CD14-positive monocyte (primary cell): ENCODE measurements at regions not wholly inside any gene's neighbourhood (a gene's known extent, or its start where the extent isn't known, plus 50 kb on each side); places are given as distances from the start of the nearest gene placed in this dataset.
"Not testable (repeated sequence)": the region's sequence is repeated elsewhere in the genome, so short reads cannot be mapped to it uniquely, and the experiment has no call there.

ENCODE experiments used
- DNase-seq, 3 donors: peaks; one replicate each; pipeline ENCODE4 v3.0.0-alpha.2; 2011 to 2022
- H2AFZ ChIP-seq: 2 replicates; pipeline ENCODE4 v1.6.0; 2012; ENCODE audit warnings: mild to moderate bottlenecking, low read depth, low read length, inconsistent platforms; ENCODE audit not compliant: insufficient read depth, poor library complexity, severe bottlenecking
- H3K27ac ChIP-seq, 2 donors: 1 replicate in 1 of 2; 2 replicates in 1 of 2; pipeline ENCODE4 v1.5.1; 2012 to 2013; ENCODE audit warnings: low read length in 2 of 2, control low read depth in 1 of 2, inconsistent platforms in 1 of 2, low read depth in 1 of 2, mild to moderate bottlenecking in 1 of 2
- H3K27me3 ChIP-seq, 2 donors: one replicate each; pipeline versions ENCODE4 v1.6.0 to v1.6.1; 2011 to 2013; ENCODE audit warnings: low read length in 2 of 2; ENCODE audit not compliant: control insufficient read depth in 2 of 2, insufficient read depth in 2 of 2
- H3K36me3 ChIP-seq, 2 donors: replicated peaks in 1 of 2; 1 replicate in 1 of 2; 2 replicates in 1 of 2; pipeline versions ENCODE4 v1.5.1 to v1.6.1; 2012 to 2013; ENCODE audit warnings: low read length in 2 of 2, control low read depth in 1 of 2, inconsistent platforms in 1 of 2, mild to moderate bottlenecking in 1 of 2; ENCODE audit not compliant: insufficient read depth in 2 of 2, control insufficient read depth in 1 of 2
- H3K4me1 ChIP-seq, 2 donors: 1 replicate in 1 of 2; 2 replicates in 1 of 2; pipeline versions ENCODE4 v1.5.1 to v1.6.1; 2012 to 2013; ENCODE audit warnings: low read length in 2 of 2, control low read depth in 1 of 2, inconsistent platforms in 1 of 2, mild to moderate bottlenecking in 1 of 2, moderate library complexity in 1 of 2; ENCODE audit not compliant: insufficient read depth in 2 of 2, control insufficient read depth in 1 of 2
- H3K4me2 ChIP-seq: replicated peaks from 2 replicates; pipeline ENCODE3; 2012; ENCODE audit warnings: low read length, moderate library complexity, mild to moderate bottlenecking; ENCODE audit not compliant: poor library complexity, severe bottlenecking; ENCODE audit errors: extremely low read depth
- H3K4me3 ChIP-seq, 3 experiments: fragments of 200-600 bp in 1 of 3; sonication (generic) in 1 of 3; replicated peaks in 1 of 3; 1 replicate in 2 of 3; 2 replicates in 1 of 3; pipeline ENCODE4 v1.5.1; 2011 to 2013; ENCODE audit warnings: low read length in 3 of 3, mild to moderate bottlenecking in 3 of 3, control low read depth in 2 of 3, low read depth in 2 of 3, inconsistent platforms in 1 of 3, moderate library complexity in 1 of 3
- H3K79me2 ChIP-seq: 2 replicates; pipeline ENCODE4 v1.6.0; 2012; ENCODE audit warnings: mild to moderate bottlenecking, control low read depth, inconsistent platforms, low read length, moderate library complexity; ENCODE audit not compliant: insufficient read depth
- H3K9ac ChIP-seq: 2 replicates; pipeline ENCODE4 v1.6.0; 2017; ENCODE audit warnings: low read length, mild to moderate bottlenecking; ENCODE audit not compliant: insufficient read depth, poor library complexity, severe bottlenecking
- H3K9me3 ChIP-seq, 2 donors: replicated peaks in 1 of 2; 1 replicate in 1 of 2; 2 replicates in 1 of 2; pipeline versions ENCODE4 v1.5.1 to v1.6.1; 2012 to 2013; ENCODE audit warnings: low read length in 2 of 2, control low read depth in 1 of 2; ENCODE audit not compliant: control insufficient read depth in 1 of 2, insufficient read depth in 1 of 2
- H4K20me1 ChIP-seq: 2 replicates; pipeline ENCODE4 v1.6.0; 2012; ENCODE audit warnings: mild to moderate bottlenecking, low read length, control low read depth, moderate library complexity; ENCODE audit not compliant: insufficient read depth
- H3K27ac Mint-ChIP-seq, 7 donors: one replicate each; pipeline ENCODE4 v1.8.0; 2020; ENCODE audit warnings: mild to moderate bottlenecking in 7 of 7, mixed read lengths in 7 of 7, moderate library complexity in 6 of 7, inconsistent platforms in 2 of 7
- H3K27me3 Mint-ChIP-seq, 3 donors: one replicate each; pipeline ENCODE4 v1.8.0; 2021 to 2022; ENCODE audit warnings: low read depth in 3 of 3, mild to moderate bottlenecking in 3 of 3, mixed read lengths in 3 of 3, moderate library complexity in 3 of 3, inconsistent platforms in 1 of 3
- H3K36me3 Mint-ChIP-seq, 2 donors: one replicate each; pipeline ENCODE4 v1.8.0; 2020; ENCODE audit warnings: mixed read lengths in 2 of 2, inconsistent platforms in 1 of 2, mild to moderate bottlenecking in 1 of 2
- H3K4me1 Mint-ChIP-seq: one replicate; pipeline ENCODE4 v1.8.0; 2020; ENCODE audit warnings: mild to moderate bottlenecking, mixed read lengths
- H3K4me3 Mint-ChIP-seq, 2 donors: one replicate each; pipeline ENCODE4 v1.8.0; 2020; ENCODE audit warnings: mild to moderate bottlenecking in 2 of 2, mixed read lengths in 2 of 2, moderate library complexity in 1 of 2
- H3K9me3 Mint-ChIP-seq, 7 donors: one replicate each; pipeline ENCODE4 v1.8.0; 2020 to 2022; ENCODE audit warnings: mixed read lengths in 7 of 7, mild to moderate bottlenecking in 6 of 7, moderate library complexity in 6 of 7, inconsistent platforms in 2 of 7
- CTCF ChIP-seq: fragments of 200-600 bp; IDR thresholded peaks from one replicate; pipeline ENCODE4 v1.8.0; 2022; ENCODE audit warnings: antibody characterized with exemption, mild to moderate bottlenecking
- WGBS: methylation state at CpG from one replicate; pipeline ENCODE4 v1.1.5; 2013; ENCODE audit warnings: missing lambda C conversion rate; ENCODE audit not compliant: insufficient coverage; 5-methylcytosine and 5-hydroxymethylcytosine counted together
- intact Hi-C, 2 donors: fragments of 100-400 bp; cut with micrococcal nuclease; formaldehyde crosslinking; loops; one replicate each; pipeline versions ENCODE4 v1.15.0 to v1.15.1; 2023

DNA sequence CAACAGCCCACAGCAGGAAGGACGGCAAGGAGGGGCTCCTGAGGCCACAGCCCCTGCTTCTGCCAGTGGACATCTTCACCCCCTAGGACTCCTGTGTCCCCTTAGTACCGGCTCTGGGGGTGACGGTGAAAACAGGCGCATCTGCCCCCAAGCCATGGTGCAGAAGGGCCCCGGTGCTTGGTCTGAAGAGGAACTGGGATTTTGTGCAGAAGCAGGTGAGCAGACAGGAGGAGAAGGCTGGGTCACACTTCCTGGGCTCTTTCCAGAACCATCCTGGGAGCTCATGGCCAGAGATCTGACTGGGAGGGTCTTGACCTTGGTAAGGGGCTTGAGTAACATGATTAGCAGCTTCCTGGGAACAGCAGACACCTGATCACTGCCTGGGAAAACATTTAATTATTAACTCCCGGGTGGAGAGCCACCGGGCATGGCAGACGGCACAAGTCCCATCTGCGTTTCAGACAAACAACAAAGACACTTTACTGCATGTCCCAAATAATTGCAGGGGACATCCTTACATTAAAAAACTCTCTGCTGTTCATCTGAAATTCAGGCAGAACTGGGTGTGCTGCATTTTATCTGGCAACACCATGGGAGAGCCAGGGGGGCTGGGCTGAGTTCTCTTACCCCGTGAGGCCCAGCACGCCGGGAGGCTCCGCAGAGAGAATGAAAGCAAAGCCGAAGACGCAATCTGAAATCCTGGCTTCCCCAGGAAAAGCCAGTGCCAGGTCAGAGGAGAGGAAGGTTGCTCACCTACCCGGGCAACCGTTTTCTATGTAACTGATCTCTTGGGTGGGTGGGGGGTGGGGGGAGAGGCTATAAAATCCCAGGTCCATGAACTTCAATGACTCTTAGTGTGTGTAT lies 1542.8 kb downstream of the TSPY10 start:
- H3K4me3 ChIP-seq = no peak overlapping the region
- no peak overlapping the region for H3K9ac ChIP-seq
- H4K20me1 ChIP-seq = no peaks in the 10 kb centered on the region
- H3K4me1 ChIP-seq = no peaks in the 10 kb centered on the region
- no peaks in the 10 kb centered on the region for H3K27me3 Mint-ChIP-seq
- no peaks in the 10 kb centered on the region for H3K4me1 Mint-ChIP-seq
- H3K4me2 ChIP-seq = no peak overlapping the region
- no peak overlapping the region for H2AFZ ChIP-seq
- H3K9me3 Mint-ChIP-seq = peaks cover 0 to 20% (median 0%) of the 10 kb centered on the region in 7 donors
- no peaks in the 10 kb centered on the region for H3K36me3 ChIP-seq
- 87% methylated on average over 6 of the region's 17 CpGs for WGBS
- no peak overlapping the region for H3K27ac ChIP-seq
- H3K9me3 ChIP-seq = peaks cover 0 to 40% of the 10 kb centered on the region in 2 donors
- H3K4me3 Mint-ChIP-seq = no peak overlapping the region
- TF ChIP-seq CTCF = no peak
- no peaks in the 10 kb centered on the region for H3K36me3 Mint-ChIP-seq
- intact Hi-C loops = no loop called here
- no peak overlapping the region for H3K27ac Mint-ChIP-seq
- no peaks in the 10 kb centered on the region for H3K27me3 ChIP-seq
- DNase-seq = no peak
- H3K79me2 ChIP-seq = no peaks in the 10 kb centered on the region

GRCh38 chrY:11085801-11086200 lies 1558.1 kb downstream of the TSPY10 start:
- H3K9ac ChIP-seq, H3K27me3 ChIP-seq, H2AFZ ChIP-seq, H3K4me2 ChIP-seq, H3K4me3 ChIP-seq, H3K27ac Mint-ChIP-seq, H3K27me3 Mint-ChIP-seq, H3K4me1 ChIP-seq, intact Hi-C loops, DNase-seq, H3K9me3 Mint-ChIP-seq, H3K36me3 ChIP-seq, H3K4me3 Mint-ChIP-seq, H4K20me1 ChIP-seq, H3K27ac ChIP-seq, H3K36me3 Mint-ChIP-seq, H3K79me2 ChIP-seq, H3K4me1 Mint-ChIP-seq: not testable (repeated sequence)
- no CpG with 5 or more reads among the region's 3 CpGs for WGBS
- H3K9me3 ChIP-seq = peaks cover 0 to 20% of the 10 kb centered on the region in 2 donors

DNA sequence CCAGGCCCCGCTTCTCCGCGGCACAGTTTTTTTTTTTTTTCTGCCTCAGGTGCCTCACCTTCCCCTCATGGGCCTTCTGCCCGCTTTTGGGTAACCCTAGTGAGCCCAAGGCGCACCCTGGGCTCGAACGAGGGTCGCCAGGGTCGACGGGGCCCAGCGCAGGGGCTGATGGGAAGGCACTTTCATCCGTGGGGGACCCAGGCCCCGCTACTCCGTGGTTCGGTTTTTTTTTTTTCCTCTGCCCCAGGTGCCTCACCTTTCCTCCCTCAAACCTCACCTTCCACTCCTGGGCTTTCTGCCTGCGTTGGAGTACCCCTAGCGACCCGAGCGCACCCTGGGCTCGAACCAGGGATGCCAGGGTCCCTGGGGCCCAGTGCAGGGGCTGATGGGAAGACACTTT lies 1569.8 kb downstream of the TSPY10 start:
- H3K9me3 ChIP-seq = peaks cover 5 to 60% of the 10 kb centered on the region in 2 donors

DNA sequence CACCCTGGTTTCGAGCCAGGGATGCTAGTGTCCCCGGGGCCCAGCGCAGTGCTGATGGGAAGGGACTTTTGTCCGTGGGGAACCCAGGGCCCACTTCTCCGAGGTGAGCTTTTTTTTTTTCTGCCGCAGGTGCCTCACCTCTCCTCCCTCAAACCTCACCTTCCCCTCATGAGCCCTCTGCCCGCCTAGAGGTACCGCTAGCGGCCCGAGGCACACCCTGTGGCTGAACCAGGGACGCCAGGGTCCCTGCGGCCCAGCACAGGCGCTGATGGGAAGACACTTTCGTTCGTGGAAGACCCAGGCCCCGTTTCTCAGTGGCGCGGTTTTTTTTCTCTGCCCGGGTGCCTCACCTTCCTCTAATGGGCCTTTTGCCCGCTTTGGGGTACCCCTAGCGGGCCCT lies 1570.7 kb downstream of the TSPY10 start:
- DNase-seq, H3K27ac ChIP-seq, H3K4me3 Mint-ChIP-seq, H3K9ac ChIP-seq, H3K36me3 Mint-ChIP-seq, H3K79me2 ChIP-seq, H3K27me3 Mint-ChIP-seq, H3K4me2 ChIP-seq, intact Hi-C loops, H2AFZ ChIP-seq, H3K27ac Mint-ChIP-seq, H4K20me1 ChIP-seq, H3K36me3 ChIP-seq, H3K27me3 ChIP-seq, H3K4me1 ChIP-seq, H3K4me1 Mint-ChIP-seq, H3K4me3 ChIP-seq: not testable (repeated sequence)
- 72% methylated on average over 6 of the region's 21 CpGs for WGBS
- peaks cover 5 to 69% of the 10 kb centered on the region in 2 donors for H3K9me3 ChIP-seq
- peaks cover 7 to 42% (median 13%) of the 10 kb centered on the region in 7 donors for H3K9me3 Mint-ChIP-seq

More for the DNA sequence above, 1569.8 kb downstream of the TSPY10 start:
- H3K4me1 ChIP-seq, H3K4me3 Mint-ChIP-seq, H3K79me2 ChIP-seq, H3K27ac Mint-ChIP-seq, H3K36me3 ChIP-seq, H3K9ac ChIP-seq, H3K4me3 ChIP-seq, H3K27me3 Mint-ChIP-seq, H2AFZ ChIP-seq, intact Hi-C loops, DNase-seq, H3K36me3 Mint-ChIP-seq, H3K4me2 ChIP-seq, H3K4me1 Mint-ChIP-seq, H3K27ac ChIP-seq, H3K27me3 ChIP-seq, H4K20me1 ChIP-seq: not testable (repeated sequence)
- WGBS = 62% methylated on average over 8 of the region's 20 CpGs
- peaks cover 7 to 40% (median 13%) of the 10 kb centered on the region in 7 donors for H3K9me3 Mint-ChIP-seq
